Gastrocnemius medialis (tissue), 4 donors: ENCODE measurements at regions not wholly inside any gene's neighbourhood (a gene's known extent, or its start where the extent isn't known, plus 50 kb on each side); places are given as distances from the start of the nearest gene placed in this dataset.

Experiments
- CTCF ChIP-seq, 5 experiments: fragments of 450-650 bp in 3 of 5; fragments of 200-600 bp in 2 of 5; sonication (generic) in 2 of 5; IDR thresholded peaks in 4 of 5; conservative IDR thresholded peaks in 1 of 5; 1 replicate in 4 of 5; 2 replicates in 1 of 5; pipeline ENCODE4 v1.5.1; 2016 to 2019; ENCODE audit warnings: antibody characterized with exemption in 5 of 5, mild to moderate bottlenecking in 3 of 5, moderate library complexity in 3 of 5
- POLR2A ChIP-seq, 2 donors: fragments of 450-650 bp; IDR thresholded peaks; one replicate each; pipeline ENCODE4 v1.6.1; 2017; ENCODE audit warnings: antibody characterized with exemption in 2 of 2, mild to moderate bottlenecking in 2 of 2, moderate library complexity in 2 of 2

- TF ChIP-seq POLR2A (IDR thresholded peaks at IDR 0.05) = no peak
- TF ChIP-seq CTCF (IDR thresholded peaks at IDR 0.05 in 4 of 5, conservative IDR thresholded peaks at IDR 0.05 in 1 of 5) = no peak
Observed at GRCh38 chr3:22308871-22309270, 557.9 kb upstream of the ZNF385D start.
